SK-N-MC (cell line): ENCODE measurements at regions not wholly inside any gene's neighbourhood (a gene's known extent, or its start where the extent isn't known, plus 50 kb on each side); places are given as distances from the start of the nearest gene placed in this dataset.

ENCODE experiments used
- EZH2 ChIP-seq: fragments of 200-600 bp; sonication (generic); IDR thresholded peaks from one replicate; pipeline ENCODE4 v1.6.1; 2017; ENCODE audit warnings: antibody characterized with exemption
- FOXP2 ChIP-seq: optimal IDR thresholded peaks from 2 replicates; pipeline ENCODE3; 2011; ENCODE audit warnings: mild to moderate bottlenecking, moderate library complexity; ENCODE audit not compliant: insufficient read depth; ENCODE audit errors: extremely low read length, control extremely low read depth
- POLR2AphosphoS5 ChIP-seq: IDR thresholded peaks from 2 replicates; pipeline ENCODE4 v1.6.1; 2012; ENCODE audit warnings: mild to moderate bottlenecking, low read depth, low read length, borderline replicate concordance

DNA sequence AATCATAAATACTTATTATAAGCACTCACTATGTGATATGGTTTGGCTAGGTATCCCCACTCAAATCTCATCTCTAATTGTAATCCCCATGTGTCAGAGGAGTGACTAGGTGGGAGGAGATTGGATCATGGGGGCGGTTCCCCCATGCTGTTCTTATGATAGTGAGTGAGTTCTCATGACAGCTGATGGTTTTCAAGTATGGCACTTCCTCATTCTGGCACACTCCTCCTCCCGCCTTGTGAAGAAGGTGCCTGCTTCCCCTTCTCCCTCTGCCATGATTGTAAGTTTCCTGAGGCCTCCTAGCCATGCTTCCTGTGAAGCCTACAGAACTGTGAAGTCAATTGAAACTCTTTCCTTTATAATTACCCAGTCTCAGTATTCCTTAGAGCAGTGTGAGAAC is 53.3 kb upstream of the CHMP2B start:
- TF ChIP-seq EZH2 = no peak
- no peak for TF ChIP-seq POLR2AphosphoS5
- TF ChIP-seq FOXP2 = no peak
